Retina (tissue), 1 donor: ENCODE measurements at regions not wholly inside any gene's neighbourhood (a gene's known extent, or its start where the extent isn't known, plus 50 kb on each side); places are given as distances from the start of the nearest gene placed in this dataset.
A peak's percentile ranks its signal among the peaks of the same experiment; 100 is the strongest.

ENCODE experiments used
- DNase-seq: peaks from one replicate; pipeline ENCODE4 v3.0.0-alpha.2; 2016

GRCh38 chr11:13874597-13874996 is 87.9 kb upstream of the SPON1 start:
- no peak for DNase-seq

- no peak for DNase-seq
Measured at GRCh38 chr11:13875643-13876042, 86.9 kb upstream of the SPON1 start.

- DNase-seq = no peak
Measured at GRCh38 chr11:13876423-13876822, 86.1 kb upstream of the SPON1 start.

GRCh38 chr11:13878077-13878476 is 84.4 kb upstream of the SPON1 start:
- DNase-seq = no peak

- peak; percentile 73 for DNase-seq
Measured at GRCh38 chr11:13880634-13881033, 81.9 kb upstream of the SPON1 start.

- DNase-seq = peak; percentile 92
Measured at GRCh38 chr11:13881226-13881905, 81.2 kb upstream of the SPON1 start.

DNA sequence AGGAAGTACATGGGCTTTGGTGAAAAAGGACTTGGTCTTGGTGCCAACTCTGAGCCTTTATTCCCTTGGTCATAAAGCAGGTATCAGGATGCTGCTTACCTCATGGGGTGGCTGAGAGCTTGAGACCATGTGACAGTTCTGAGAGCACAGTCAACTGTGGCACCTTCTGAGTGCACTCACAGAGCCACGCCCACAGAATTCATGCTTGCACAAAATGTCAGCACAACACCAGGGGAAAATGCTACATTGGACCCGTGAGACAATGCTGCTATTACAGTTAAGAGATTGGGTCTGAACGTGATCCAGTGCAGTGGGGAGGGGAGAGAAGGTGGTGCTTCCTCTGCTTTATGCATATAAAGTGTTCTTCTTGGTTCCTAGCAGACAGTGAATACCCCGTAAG is 79.5 kb upstream of the SPON1 start:
- DNase-seq = no peak

- DNase-seq = no peak
Measured at GRCh38 chr11:13883589-13883988, 78.9 kb upstream of the SPON1 start.

DNA sequence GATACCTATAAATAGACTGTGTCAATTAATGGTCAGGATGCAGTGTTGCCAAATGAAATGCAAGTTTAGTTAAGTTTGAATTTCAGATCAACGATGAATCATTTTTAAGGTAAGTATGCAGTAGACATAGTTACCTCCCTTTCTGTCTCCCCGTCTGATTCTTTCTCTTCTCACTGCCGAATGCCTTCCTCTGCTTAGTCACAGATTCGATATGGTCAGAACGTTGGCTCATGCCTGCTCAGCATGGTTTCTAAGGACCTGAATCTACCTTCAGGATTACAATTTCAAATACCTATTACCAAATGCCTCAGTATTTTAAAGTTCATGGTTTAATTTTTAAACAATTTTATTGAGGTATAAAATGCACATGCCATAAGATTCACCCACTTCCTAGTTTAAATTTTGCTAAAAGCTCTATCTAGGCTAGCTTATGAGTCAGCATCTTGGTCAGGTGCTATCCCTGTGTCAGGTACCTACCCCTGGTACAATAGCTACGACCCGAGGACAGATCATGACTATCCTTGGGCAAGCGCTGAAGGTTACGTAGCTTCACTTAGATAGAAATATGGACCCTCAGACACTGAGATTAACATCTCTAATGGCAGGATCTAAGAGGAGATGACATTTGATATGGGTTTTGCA is 78.2 kb upstream of the SPON1 start:
- DNase-seq = no peak

DNA sequence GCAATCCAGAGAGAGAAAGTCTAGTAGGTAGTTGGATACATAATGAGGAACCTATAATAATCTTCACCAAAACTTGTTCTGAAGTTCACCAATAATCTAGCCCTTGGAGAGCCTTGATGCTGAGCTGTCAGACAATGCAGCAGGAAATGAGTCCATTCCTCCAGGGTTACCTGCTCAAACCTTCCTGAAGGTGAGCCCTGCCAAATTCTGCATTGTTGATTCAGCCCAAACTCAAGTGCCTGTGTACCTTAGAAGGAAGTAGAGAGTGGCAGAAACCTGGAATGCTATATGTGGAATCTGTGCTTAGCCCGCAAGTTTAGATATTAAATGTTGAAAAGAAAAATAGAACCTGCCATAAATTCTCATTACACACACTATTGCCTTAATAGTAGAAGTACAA is 77.4 kb upstream of the SPON1 start:
- DNase-seq = no peak

- peak; percentile 24 for DNase-seq
Measured at GRCh38 chr11:13889552-13890249, 72.8 kb upstream of the SPON1 start.

DNA sequence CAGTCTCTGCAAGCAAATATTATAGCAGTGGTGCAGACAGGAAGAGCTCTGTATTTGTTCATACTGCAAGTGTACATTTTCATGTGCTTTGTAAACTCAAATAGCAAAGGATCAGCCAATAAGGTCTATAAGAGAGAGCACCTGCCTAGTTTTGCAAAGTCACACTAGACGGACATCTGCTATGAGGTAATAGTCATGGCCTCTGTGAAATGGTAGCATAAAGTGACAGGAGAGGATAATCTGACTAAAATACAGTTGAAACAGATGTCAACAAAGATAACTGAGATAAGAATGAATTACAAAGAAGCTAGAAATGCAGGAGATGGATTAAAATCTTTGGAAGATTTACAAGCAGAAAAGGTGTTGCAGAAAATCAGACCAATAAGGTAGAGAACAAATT is 70.6 kb upstream of the SPON1 start:
- DNase-seq = no peak

- no peak for DNase-seq
Measured at GRCh38 chr11:13896175-13896980, 66.1 kb upstream of the SPON1 start.

DNA sequence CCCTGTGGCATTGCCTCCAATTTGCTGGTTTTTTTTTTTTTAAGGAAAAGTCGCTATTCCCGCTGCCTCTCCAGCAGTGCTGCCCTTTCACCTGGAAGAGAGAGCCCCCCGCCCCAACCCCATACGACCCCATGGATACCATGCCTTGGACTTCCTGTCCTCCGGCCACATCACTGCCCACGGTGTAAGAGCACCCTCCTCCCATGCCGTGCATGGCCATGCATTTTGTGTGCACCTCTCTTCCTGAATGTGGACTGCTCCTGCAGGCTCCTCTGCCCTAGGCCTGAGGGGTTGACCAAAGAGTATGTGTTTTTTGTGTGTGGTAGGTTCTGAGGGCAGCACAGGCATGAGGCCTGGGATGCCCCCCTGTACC is 65.6 kb upstream of the SPON1 start:
- DNase-seq = no peak

GRCh38 chr11:13897646-13898276 is 64.8 kb upstream of the SPON1 start:
- no peak for DNase-seq

DNA sequence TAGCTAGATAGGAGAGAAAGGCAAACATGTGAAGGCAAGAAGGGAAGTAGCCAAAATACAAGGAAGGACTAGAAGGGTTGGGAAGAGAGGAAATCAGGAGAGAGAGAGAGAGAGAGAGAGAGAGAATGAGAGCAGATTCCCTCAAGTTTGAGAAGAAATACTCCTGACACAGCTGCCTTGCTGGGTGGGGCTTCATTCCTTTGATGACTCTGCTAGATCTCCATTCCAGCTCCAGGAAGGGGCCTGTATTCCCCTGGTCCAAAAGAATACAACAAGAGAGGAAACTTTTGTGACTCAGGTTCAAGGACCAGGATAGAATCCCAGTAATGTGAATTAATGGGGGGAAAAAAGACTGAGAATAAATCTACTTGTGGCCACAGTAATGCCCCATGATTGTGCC is 62.9 kb upstream of the SPON1 start:
- DNase-seq = no peak

DNA sequence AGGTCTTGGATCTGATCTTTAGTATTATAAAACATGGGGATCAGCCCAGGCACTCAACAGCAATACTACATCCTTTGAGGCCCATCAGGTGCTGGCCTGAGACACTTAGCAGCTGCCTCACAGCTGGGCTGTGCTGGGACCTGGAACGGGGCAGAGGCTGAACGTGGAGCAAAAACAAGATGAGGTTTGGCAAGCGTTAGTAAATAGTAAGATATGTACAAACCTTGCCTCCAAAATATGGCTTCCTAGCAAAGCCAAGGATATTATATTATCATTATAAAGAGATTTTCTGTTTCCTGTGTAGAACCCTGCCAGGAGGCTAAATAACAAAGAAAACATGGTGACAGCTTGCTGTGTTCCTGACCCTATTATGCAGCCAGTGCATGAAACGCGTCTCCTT is 60.0 kb upstream of the SPON1 start:
- DNase-seq = no peak

GRCh38 chr11:13905137-13905781 is 57.3 kb upstream of the SPON1 start:
- no peak for DNase-seq

GRCh38 chr11:13907678-13908077 is 54.8 kb upstream of the SPON1 start:
- DNase-seq = no peak

DNA sequence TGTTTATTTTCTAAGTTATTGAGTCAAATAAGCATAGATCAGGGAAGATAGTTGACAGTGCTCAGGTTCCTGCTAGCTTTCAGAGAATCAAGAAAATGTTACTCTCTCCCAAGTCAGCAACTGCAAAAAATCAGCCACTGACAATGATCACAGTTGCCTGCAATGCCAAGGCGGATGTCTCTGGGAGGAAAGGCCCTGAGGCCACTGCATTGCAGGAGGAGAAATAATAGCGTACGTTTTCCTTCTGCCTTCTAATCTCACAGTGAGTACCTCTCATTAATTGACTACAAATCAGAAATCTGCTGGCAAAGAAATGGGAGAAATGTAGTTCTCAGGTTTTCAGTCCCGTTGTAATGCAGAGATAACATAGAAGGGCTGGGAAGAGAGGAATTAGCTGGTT is 54.0 kb upstream of the SPON1 start:
- DNase-seq = no peak
